NCI-H1930 (cell line): ENCODE measurements at regions not wholly inside any gene's neighbourhood (a gene's known extent, or its start where the extent isn't known, plus 50 kb on each side); places are given as distances from the start of the nearest gene placed in this dataset.

ENCODE experiments used
- DNase-seq, 2 experiments: peaks; one replicate each; lab custom pipeline; 2025; lab: John Stamatoyannopoulos, UW

DNA sequence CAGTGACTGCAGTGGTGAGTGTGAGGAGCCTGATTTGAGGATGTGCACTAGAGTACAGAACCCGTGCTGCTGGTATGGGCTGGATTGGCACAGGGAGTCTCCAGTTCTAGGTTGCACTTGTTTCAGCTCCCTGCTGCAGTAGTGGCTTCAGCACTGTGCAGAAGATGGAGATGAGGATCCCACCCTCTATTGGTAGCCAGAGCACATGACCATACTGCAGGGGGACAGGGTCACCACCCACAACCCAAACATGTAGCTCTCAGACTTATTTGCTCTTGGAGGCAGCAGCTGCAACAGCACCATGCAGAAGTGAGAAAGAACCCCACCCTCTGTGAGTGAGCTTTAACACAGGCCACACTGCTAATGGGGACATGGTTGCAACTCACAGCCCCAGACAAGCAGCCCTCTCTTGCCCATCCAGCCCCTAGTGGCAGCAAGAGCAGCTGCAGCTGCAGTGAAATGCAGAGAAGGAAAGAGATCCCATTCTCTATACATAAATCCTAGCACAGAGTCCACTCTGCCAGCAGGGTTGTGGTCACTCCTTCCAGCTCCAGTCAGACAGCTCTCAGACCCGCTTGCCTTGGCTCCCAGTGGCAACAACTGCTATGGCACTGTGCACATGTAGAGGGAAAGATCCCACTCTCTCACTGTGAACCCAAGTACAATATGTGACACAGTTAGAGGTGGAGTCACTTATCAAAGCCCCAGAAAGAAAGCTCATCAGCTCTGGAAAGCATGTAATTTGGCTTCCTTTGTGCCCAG lies 51.4 kb upstream of the SCIN start:
- DNase-seq: no peak

DNA sequence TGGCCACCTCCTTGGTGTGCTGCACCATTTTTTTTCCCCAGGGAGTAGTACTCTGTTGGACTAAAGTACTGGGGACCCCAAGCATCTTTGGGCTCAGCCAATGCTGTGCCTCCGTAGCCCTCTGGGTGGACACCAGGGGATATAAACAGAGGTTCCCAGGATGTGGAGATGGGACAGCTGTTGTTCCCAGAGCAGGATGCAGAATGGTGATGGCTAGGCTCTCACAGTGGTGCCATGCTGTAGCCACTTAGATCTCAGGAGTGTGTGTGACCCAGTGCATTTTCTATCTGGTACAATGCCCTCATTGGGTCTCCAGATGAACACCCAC lies 50.9 kb upstream of the SCIN start:
- DNase-seq: no peak
